ENCODE measurements at regions not wholly inside any gene's neighbourhood (a gene's known extent, or its start where the extent isn't known, plus 50 kb on each side); places are given as distances from the start of the nearest gene placed in this dataset.

- TF ChIP-seq CTCF (conservative IDR thresholded peaks at IDR 0.05; ENCODE audit: low read depth in 2 of 2): no peak
- no peak for TF ChIP-seq REST (IDR thresholded peaks at IDR 0.05; ENCODE audit: unreplicated experiment)
- TF ChIP-seq JUNB (IDR thresholded peaks at IDR 0.05; ENCODE audit: unreplicated experiment): no peak
- no peak for TF ChIP-seq EZH2 (IDR thresholded peaks at IDR 0.05; ENCODE audit: low read depth, unreplicated experiment)
- no peak for TF ChIP-seq EZH2phosphoT487 (IDR thresholded peaks at IDR 0.05; ENCODE audit: unreplicated experiment)
- no peak for TF ChIP-seq CREB1 (CRISPR knock-in tag; IDR thresholded peaks at IDR 0.05; ENCODE audit: low read depth)
- TF ChIP-seq ZNF331 (CRISPR knock-in tag; IDR thresholded peaks at IDR 0.05; ENCODE audit: low read depth): no peak
- TF ChIP-seq POLR2AphosphoS5 (IDR thresholded peaks at IDR 0.05; ENCODE audit: low read depth): no peak
- TF ChIP-seq NANOG (IDR thresholded peaks at IDR 0.05; ENCODE audit: borderline replicate concordance): no peak
- no peak for TF ChIP-seq ZNF114 (CRISPR knock-in tag; IDR thresholded peaks at IDR 0.05)
- no peak for TF ChIP-seq ETS1 (IDR thresholded peaks at IDR 0.05)
- no peak for TF ChIP-seq STAT1 (IDR thresholded peaks at IDR 0.05; ENCODE audit: unreplicated experiment)
Observed at GRCh38 chr2:209121691-209122090, 302.2 kb upstream of the MAP2 start.
